Panc1 (cell line): ENCODE measurements at regions not wholly inside any gene's neighbourhood (a gene's known extent, or its start where the extent isn't known, plus 50 kb on each side); places are given as distances from the start of the nearest gene placed in this dataset.

Source experiments
- ATAC-seq: fragments of 200-7000 bp; cut with Tn5 transposase; 2 replicates; pipeline ENCODE4 v1.9.1; 2020; ENCODE audit warnings: mild to moderate bottlenecking, moderate library complexity
- BruUV-seq: library from RNA; stranded (reverse); fragments of 400-500 nt; replicated peaks from 2 replicates; lab custom pipeline; 2021; lab: Mats Ljungman, UMichigan
- CTCF ChIA-PET: fragments of 300-600 bp; sonication (Branson Sonifier 250); formaldehyde crosslinking; loops from one replicate; lab custom pipeline; 2022; ENCODE audit warnings: antibody characterized with exemption; lab: Charles Lee
- POLR2A ChIA-PET: fragments of 300-600 bp; sonication (Branson Sonifier 250); formaldehyde crosslinking; loops from one replicate; lab custom pipeline; 2022; ENCODE audit warnings: antibody characterized with exemption; lab: Charles Lee
- DNase-seq: peaks from one replicate; pipeline ENCODE4 v3.0.0-alpha.2; 2010; ENCODE audit warnings: low read depth, low spot score
- H3K27ac ChIP-seq: 2 replicates; pipeline ENCODE4 v1.5.1; 2011; ENCODE audit warnings: mild to moderate bottlenecking, low read length, inconsistent platforms
- H3K27me3 ChIP-seq: fragments of 200-500 bp; sonication (Bioruptor generic); 2 replicates; pipeline ENCODE4 v1.6.0; 2014; ENCODE audit warnings: low read length, inconsistent platforms; ENCODE audit not compliant: control insufficient read depth, insufficient read depth
- H3K36me3 ChIP-seq: fragments of 200-500 bp; sonication (Bioruptor generic); 2 replicates; pipeline ENCODE4 v1.5.1; 2014; ENCODE audit warnings: inconsistent platforms, mild to moderate bottlenecking, low read length, moderate library complexity; ENCODE audit not compliant: control insufficient read depth, insufficient read depth
- H3K4me1 ChIP-seq: 2 replicates; pipeline ENCODE4 v1.5.1; 2011; ENCODE audit warnings: inconsistent platforms, mild to moderate bottlenecking, low read length, moderate library complexity; ENCODE audit not compliant: control insufficient read depth, insufficient read depth
- H3K4me3 ChIP-seq, 2 experiments: 2 replicates each; pipeline ENCODE4 v1.5.1; 2011 to 2012; ENCODE audit warnings: low read depth in 2 of 2, low read length in 2 of 2, mild to moderate bottlenecking in 2 of 2, inconsistent platforms in 1 of 2, moderate library complexity in 1 of 2
- H3K9me3 ChIP-seq: fragments of 200-500 bp; sonication (Bioruptor generic); 2 replicates; pipeline ENCODE4 v1.5.1; 2014; ENCODE audit warnings: low read depth, mild to moderate bottlenecking, inconsistent platforms, low read length, moderate library complexity; ENCODE audit not compliant: control insufficient read depth, insufficient read depth
- CTCF ChIP-seq: fragments of 450-650 bp; IDR thresholded peaks from 2 replicates; pipeline ENCODE4 v1.5.1; 2017; ENCODE audit warnings: mild to moderate bottlenecking
- POLR2AphosphoS5 ChIP-seq: IDR thresholded peaks from 2 replicates; pipeline ENCODE4 v1.6.1; 2012; ENCODE audit warnings: mild to moderate bottlenecking, low read depth, low read length, moderate library complexity
- REST ChIP-seq, 2 experiments: IDR thresholded peaks; 2 replicates each; pipeline ENCODE4 v1.6.1; 2011 to 2012; ENCODE audit warnings: low read depth in 2 of 2, control low read depth in 1 of 2, low read length in 1 of 2, mild to moderate bottlenecking in 1 of 2, moderate library complexity in 1 of 2; ENCODE audit not compliant: insufficient read depth in 1 of 2
- SIN3A ChIP-seq: IDR thresholded peaks from 2 replicates; pipeline ENCODE4 v1.6.1; 2012; ENCODE audit warnings: low read depth, mild to moderate bottlenecking, low read length, moderate library complexity, borderline replicate concordance; ENCODE audit not compliant: insufficient read depth
- TCF7L2 ChIP-seq: IDR thresholded peaks from 2 replicates; pipeline ENCODE4 v1.6.1; 2011; ENCODE audit warnings: mild to moderate bottlenecking, low read depth, low read length, inconsistent platforms
- in situ Hi-C: cut with HindIII; loops from 2 replicates; pipeline ENCODE4 v1.10.0; 2016; ENCODE audit warnings: low sequenced_read_pairs, low pct_unique_long_range_greater_than_20kb
- intact Hi-C: fragments of 100-400 bp; cut with micrococcal nuclease; formaldehyde crosslinking; loops from one replicate; pipeline ENCODE4 v1.10.0; 2022; ENCODE audit not compliant: unreplicated experiment

GRCh38 chr13:48176781-48177180 is 56.2 kb upstream of the ITM2B start:
- POLR2A ChIA-PET = no interaction called here
- no peak overlapping the region for H3K4me3 ChIP-seq
- H3K36me3 ChIP-seq = no peaks in the 10 kb centered on the region
- DNase-seq = no peak
- H3K27ac ChIP-seq = no peak overlapping the region
- TF ChIP-seq REST (IDR thresholded peaks at IDR 0.05; ENCODE audit: insufficient read depth in 1 of 2, low read depth in 2 of 2, low read length in 1 of 2) (no peak), TCF7L2 (no peak), CTCF (no peak), POLR2AphosphoS5 (no peak), SIN3A (no peak)
- no peak for ATAC-seq
- H3K27me3 ChIP-seq = no peaks in the 10 kb centered on the region
- in situ Hi-C loops = no loop called here
- CTCF ChIA-PET = no interaction called here
- H3K4me1 ChIP-seq = no peaks in the 10 kb centered on the region
- no peaks in the 10 kb centered on the region for H3K9me3 ChIP-seq
- no TSS peak for BruUV-seq
- intact Hi-C loops = no loop called here

- Histone ChIP-seq H3K36me3 (no peaks in the 10 kb centered on the region), H3K27me3 (no peaks in the 10 kb centered on the region), H3K4me1 (no peaks in the 10 kb centered on the region), H3K9me3 (no peaks in the 10 kb centered on the region), H3K4me3 (no peak overlapping the region), H3K27ac (no peak overlapping the region)
- ChIA-PET POLR2A (no interaction called here), CTCF (no interaction called here)
- no peak for DNase-seq
- in situ Hi-C loops (no loop called here), intact Hi-C loops (no loop called here)
- ATAC-seq = no peak
- no TSS peak for BruUV-seq
- TF ChIP-seq REST (IDR thresholded peaks at IDR 0.05; ENCODE audit: insufficient read depth in 1 of 2, low read depth in 2 of 2, low read length in 1 of 2) (no peak), POLR2AphosphoS5 (no peak), TCF7L2 (no peak)
Measured at GRCh38 chr13:48175185-48175584, 57.8 kb upstream of the ITM2B start.
